ENCODE measurements at regions not wholly inside any gene's neighbourhood (a gene's known extent, or its start where the extent isn't known, plus 50 kb on each side); places are given as distances from the start of the nearest gene placed in this dataset.

DNA sequence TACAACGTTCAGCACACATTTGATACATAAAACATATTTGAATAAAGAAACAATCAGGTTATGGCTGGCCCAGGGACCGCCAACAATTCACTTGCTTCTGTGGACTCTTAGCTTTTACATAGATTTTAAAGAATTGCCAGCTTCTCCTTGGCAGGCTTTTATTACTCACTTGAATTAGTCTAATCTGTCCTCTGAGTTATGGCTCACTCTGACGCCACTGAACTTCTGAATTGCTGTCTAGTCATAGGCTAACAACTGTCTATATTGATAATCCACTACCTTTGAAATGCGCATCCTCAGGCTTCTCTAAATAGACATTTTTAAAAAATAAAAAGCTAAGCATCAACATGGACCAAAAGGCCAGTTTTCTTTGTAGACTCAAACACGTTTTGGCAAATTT is 317.4 kb upstream of the SGCD start:
- no peaks in the 10 kb centered on the region for H3K4me1 ChIP-seq (ENCODE audit: control insufficient read depth, insufficient read depth, low read length)
- DNase-seq: no peak
- Mint-ChIP-seq H3K36me3 (ENCODE audit: low read depth) (no peaks in the 10 kb centered on the region), H3K27ac (no peak overlapping the region), H3K27me3 (ENCODE audit: insufficient read depth) (no peaks in the 10 kb centered on the region), H3K4me1 (no peaks in the 10 kb centered on the region), H3K9me3 (no peaks in the 10 kb centered on the region), H3K4me3 (no peak overlapping the region)
- no peaks in the 10 kb centered on the region for H3K9me3 ChIP-seq (ENCODE audit: control insufficient read depth, low read length)
- TF ChIP-seq CTCF (conservative IDR thresholded peaks at IDR 0.05): no peak
- no peak overlapping the region for H3K27ac ChIP-seq (ENCODE audit: low read depth, low read length)
- no peaks in the 10 kb centered on the region for H3K36me3 ChIP-seq (ENCODE audit: control insufficient read depth, insufficient read depth, low read length)
- WGBS, 2 experiments (ENCODE audit: insufficient coverage in 1 of 2, insufficient read length in 1 of 2): 88 to 95% methylated on average over 4 to 5 of the region's 5 CpGs
- H3K9ac ChIP-seq (ENCODE audit: extremely low read depth, low read length, poor library complexity, severe bottlenecking): no peak overlapping the region
- no peak overlapping the region for H3K4me3 ChIP-seq (ENCODE audit: low read length)
- H3K27me3 ChIP-seq (ENCODE audit: control insufficient read depth, insufficient read depth, low read length, poor library complexity, severe bottlenecking): no peaks in the 10 kb centered on the region

GRCh38 chr5:156015137-156015536 is 311.8 kb upstream of the SGCD start:
- no peaks in the 10 kb centered on the region for H3K27me3 Mint-ChIP-seq (ENCODE audit: insufficient read depth)

DNA sequence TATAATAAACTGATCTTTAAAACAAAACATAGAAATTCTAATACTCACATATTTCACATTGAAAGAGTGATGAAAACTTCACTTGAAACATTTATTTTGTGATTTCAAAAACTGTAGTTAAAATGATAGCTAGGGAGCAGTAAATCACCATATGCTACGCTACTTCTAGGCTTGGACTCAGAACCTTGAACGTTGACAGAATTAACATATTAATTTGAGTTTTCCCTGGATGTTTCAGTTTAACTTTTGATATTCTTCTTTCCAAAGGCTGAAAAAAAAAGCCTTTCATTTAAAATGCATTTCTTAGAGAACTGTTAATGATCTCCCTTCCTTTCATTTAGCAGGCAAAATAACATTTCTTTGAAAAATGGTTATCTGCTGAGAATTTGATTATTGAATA is 307.8 kb upstream of the SGCD start:
- Mint-ChIP-seq H3K27me3 (ENCODE audit: insufficient read depth) (no peaks in the 10 kb centered on the region), H3K36me3 (ENCODE audit: low read depth) (no peaks in the 10 kb centered on the region), H3K27ac (no peak overlapping the region), H3K4me1 (no peaks in the 10 kb centered on the region), H3K4me3 (no peak overlapping the region), H3K9me3 (no peaks in the 10 kb centered on the region)
- no peak for DNase-seq
- Histone ChIP-seq H3K9ac (ENCODE audit: extremely low read depth, low read length, poor library complexity, severe bottlenecking) (no peak overlapping the region), H3K4me1 (ENCODE audit: control insufficient read depth, insufficient read depth, low read length) (no peaks in the 10 kb centered on the region), H3K36me3 (ENCODE audit: control insufficient read depth, insufficient read depth, low read length) (no peaks in the 10 kb centered on the region), H3K9me3 (ENCODE audit: control insufficient read depth, low read length) (no peaks in the 10 kb centered on the region), H3K27ac (ENCODE audit: low read depth, low read length) (no peak overlapping the region), H3K27me3 (ENCODE audit: control insufficient read depth, insufficient read depth, low read length, poor library complexity, severe bottlenecking) (no peaks in the 10 kb centered on the region), H3K4me3 (ENCODE audit: low read length) (no peak overlapping the region)
- TF ChIP-seq CTCF (conservative IDR thresholded peaks at IDR 0.05): no peak
- 87 to 100% methylated on average over 2 of the region's 2 CpGs for WGBS, 2 experiments (ENCODE audit: insufficient coverage in 1 of 2, insufficient read length in 1 of 2)

More at GRCh38 chr5:156015137-156015536, 311.8 kb upstream of the SGCD start:
- no peak overlapping the region for H3K4me3 ChIP-seq (ENCODE audit: low read length)
- H3K27ac ChIP-seq (ENCODE audit: low read depth, low read length): no peak overlapping the region
- H3K9ac ChIP-seq (ENCODE audit: extremely low read depth, low read length, poor library complexity, severe bottlenecking): no peak overlapping the region
- Mint-ChIP-seq H3K4me3 (no peak overlapping the region), H3K36me3 (ENCODE audit: low read depth) (no peaks in the 10 kb centered on the region), H3K9me3 (no peaks in the 10 kb centered on the region), H3K27ac (no peak overlapping the region), H3K4me1 (no peaks in the 10 kb centered on the region)
- no peaks in the 10 kb centered on the region for H3K36me3 ChIP-seq (ENCODE audit: control insufficient read depth, insufficient read depth, low read length)
- no CpG with 5 or more reads among the region's 1 CpG for WGBS, 2 experiments (ENCODE audit: insufficient coverage in 1 of 2, insufficient read length in 1 of 2)
- H3K9me3 ChIP-seq (ENCODE audit: control insufficient read depth, low read length): no peaks in the 10 kb centered on the region
- no peaks in the 10 kb centered on the region for H3K27me3 ChIP-seq (ENCODE audit: control insufficient read depth, insufficient read depth, low read length, poor library complexity, severe bottlenecking)
- H3K4me1 ChIP-seq (ENCODE audit: control insufficient read depth, insufficient read depth, low read length): no peaks in the 10 kb centered on the region
- peak; percentile 53 for TF ChIP-seq CTCF (conservative IDR thresholded peaks at IDR 0.05)
- no peak for DNase-seq
